ENCODE measurements at regions not wholly inside any gene's neighbourhood (a gene's known extent, or its start where the extent isn't known, plus 50 kb on each side); places are given as distances from the start of the nearest gene placed in this dataset.

DNA sequence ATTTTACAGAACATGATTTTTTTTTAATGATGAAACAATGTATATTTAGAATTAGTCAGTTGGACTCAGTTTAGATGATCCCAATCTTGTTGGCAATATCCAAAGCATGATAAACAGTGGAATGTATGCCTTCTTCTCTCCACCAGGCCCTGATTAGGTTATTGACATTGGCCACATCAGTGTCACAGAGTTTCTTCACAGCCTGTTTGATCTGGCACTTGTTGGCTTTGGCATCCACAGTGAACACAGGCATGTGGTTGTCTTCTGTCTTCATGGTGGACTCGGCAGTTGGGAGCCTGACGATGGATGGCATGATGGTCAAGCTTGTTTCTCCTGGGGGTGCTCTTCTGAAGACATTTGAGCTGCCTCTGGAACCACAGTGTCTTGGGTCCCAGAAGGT, 317.5 kb downstream of the PMP22 start:
- TF ChIP-seq, protein P1, sequence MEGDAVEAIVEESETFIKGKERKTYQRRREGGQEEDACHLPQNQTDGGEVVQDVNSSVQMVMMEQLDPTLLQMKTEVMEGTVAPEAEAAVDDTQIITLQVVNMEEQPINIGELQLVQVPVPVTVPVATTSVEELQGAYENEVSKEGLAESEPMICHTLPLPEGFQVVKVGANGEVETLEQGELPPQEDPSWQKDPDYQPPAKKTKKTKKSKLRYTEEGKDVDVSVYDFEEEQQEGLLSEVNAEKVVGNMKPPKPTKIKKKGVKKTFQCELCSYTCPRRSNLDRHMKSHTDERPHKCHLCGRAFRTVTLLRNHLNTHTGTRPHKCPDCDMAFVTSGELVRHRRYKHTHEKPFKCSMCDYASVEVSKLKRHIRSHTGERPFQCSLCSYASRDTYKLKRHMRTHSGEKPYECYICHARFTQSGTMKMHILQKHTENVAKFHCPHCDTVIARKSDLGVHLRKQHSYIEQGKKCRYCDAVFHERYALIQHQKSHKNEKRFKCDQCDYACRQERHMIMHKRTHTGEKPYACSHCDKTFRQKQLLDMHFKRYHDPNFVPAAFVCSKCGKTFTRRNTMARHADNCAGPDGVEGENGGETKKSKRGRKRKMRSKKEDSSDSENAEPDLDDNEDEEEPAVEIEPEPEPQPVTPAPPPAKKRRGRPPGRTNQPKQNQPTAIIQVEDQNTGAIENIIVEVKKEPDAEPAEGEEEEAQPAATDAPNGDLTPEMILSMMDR (IDR thresholded peaks at IDR 0.05): no peak
- Histone ChIP-seq H3K27ac (no peak overlapping the region), H3K9me3 (no peaks in the 10 kb centered on the region), H3K4me1 (no peaks in the 10 kb centered on the region), H3K4me3 (no peak overlapping the region), H3K36me3 (no peaks in the 10 kb centered on the region), H3K27me3 (no peaks in the 10 kb centered on the region)
- ATAC-seq: no peak
- DNase-seq: no peak
- no peak for FAIRE-seq
- intact Hi-C loops (cut with DNase I): no loop called here
- WGBS, 2 donors: 67% methylated on average over 2 of the region's 2 CpGs

DNA sequence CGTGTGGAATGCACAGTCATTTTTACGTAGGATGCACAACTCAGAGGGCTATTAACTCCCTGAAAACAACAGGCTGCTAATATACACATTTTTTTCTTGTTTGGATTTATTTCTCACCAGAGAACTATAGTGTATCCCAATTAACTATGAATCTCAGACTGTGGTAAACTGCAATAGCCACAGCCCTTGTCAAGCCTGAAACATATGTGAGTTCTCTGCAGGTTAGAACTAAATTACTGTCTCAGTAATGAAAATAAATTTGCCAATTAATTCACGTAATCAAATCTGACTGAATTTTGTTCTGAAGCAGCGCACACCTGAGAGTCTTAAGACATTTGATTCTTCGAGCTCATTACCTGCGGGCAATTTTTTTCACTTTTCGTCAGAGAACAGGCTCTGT, 318.6 kb downstream of the PMP22 start:
- H3K27me3 ChIP-seq: no peaks in the 10 kb centered on the region
- H3K4me1 ChIP-seq: no peaks in the 10 kb centered on the region
- FAIRE-seq (no peak), DNase-seq (no peak), ATAC-seq (no peak)
- TF ChIP-seq, protein P1 (IDR thresholded peaks at IDR 0.05): no peak
- no peaks in the 10 kb centered on the region for H3K9me3 ChIP-seq
- 82 to 85% methylated on average over 7 of the region's 7 CpGs for WGBS, 2 donors
- intact Hi-C loops (cut with DNase I): no loop called here
- H3K36me3 ChIP-seq: no peaks in the 10 kb centered on the region
- no peak overlapping the region for H3K4me3 ChIP-seq
- no peak overlapping the region for H3K27ac ChIP-seq

DNA sequence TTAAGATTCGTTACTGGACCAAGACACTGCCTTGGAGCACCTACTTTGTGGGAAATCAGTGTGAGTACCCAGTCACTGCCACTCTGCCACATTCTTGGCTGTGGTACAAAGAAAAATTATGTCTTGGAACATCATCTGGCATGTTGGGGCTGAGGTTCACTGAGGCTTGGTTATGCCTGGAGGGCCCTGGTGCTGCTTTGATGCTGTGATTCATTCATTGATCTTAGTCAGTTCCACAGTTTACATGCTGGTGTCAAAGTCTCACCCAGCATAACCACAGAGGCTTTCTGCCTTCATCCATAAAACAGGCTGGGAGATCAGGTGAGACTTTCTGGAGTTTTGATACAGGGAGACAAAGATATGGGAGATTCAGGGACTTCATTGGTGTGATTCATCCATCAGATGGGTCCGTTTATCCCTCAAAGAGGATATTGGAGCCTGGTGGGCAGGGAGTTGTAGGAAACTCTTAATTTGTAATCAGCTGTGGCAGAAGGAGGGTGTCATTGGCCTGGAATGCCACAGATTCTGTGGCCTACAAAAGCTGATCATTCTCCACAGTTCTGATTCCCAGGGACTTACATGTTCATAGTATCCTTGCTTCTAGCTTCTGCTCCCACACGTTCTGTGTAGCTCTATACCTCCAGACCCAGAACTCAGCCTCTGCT, 322.5 kb downstream of the PMP22 start:
- TF ChIP-seq, protein P1 (IDR thresholded peaks at IDR 0.05): no peak
- no peak for DNase-seq
- no peaks in the 10 kb centered on the region for H3K27me3 ChIP-seq
- WGBS, 2 donors: 72 to 76% methylated on average over 3 of the region's 3 CpGs
- no peaks in the 10 kb centered on the region for H3K9me3 ChIP-seq
- H3K36me3 ChIP-seq: no peaks in the 10 kb centered on the region
- FAIRE-seq: no peak
- intact Hi-C loops (cut with DNase I): no loop called here
- ATAC-seq: no peak
- no peak overlapping the region for H3K4me3 ChIP-seq
- peaks cover 0 to 8% (median 6%) of the 10 kb centered on the region in 3 donors for H3K4me1 ChIP-seq
- H3K27ac ChIP-seq: no peak overlapping the region

DNA sequence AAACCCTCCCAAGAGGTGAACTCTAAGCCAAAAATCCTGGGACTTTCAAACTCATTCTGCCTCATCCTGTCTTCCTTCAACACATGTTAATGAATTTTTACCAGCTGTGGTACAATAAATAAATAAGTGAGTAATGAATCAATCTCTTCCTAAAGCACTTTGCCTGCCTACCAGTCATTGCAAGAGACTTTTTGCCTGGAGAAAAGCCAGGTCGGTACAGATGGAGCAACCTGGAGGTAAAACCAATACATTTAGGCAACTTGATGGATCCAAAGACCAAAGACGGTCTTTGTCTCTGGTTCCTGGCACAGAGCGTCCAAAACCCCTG, 324.2 kb downstream of the PMP22 start:
- no peak for DNase-seq
- TF ChIP-seq, protein P1 (IDR thresholded peaks at IDR 0.05): no peak
- no peak for ATAC-seq
- intact Hi-C loops (cut with DNase I): no loop called here
- H3K4me3 ChIP-seq: no peak overlapping the region
- FAIRE-seq: no peak
- H3K36me3 ChIP-seq: no peaks in the 10 kb centered on the region
- no peak overlapping the region for H3K27ac ChIP-seq
- no peaks in the 10 kb centered on the region for H3K9me3 ChIP-seq
- H3K27me3 ChIP-seq: no peaks in the 10 kb centered on the region
- 88 to 95% methylated on average over 3 of the region's 3 CpGs for WGBS, 2 donors
- H3K4me1 ChIP-seq: peaks cover 0 to 8% (median 6%) of the 10 kb centered on the region in 3 donors

DNA sequence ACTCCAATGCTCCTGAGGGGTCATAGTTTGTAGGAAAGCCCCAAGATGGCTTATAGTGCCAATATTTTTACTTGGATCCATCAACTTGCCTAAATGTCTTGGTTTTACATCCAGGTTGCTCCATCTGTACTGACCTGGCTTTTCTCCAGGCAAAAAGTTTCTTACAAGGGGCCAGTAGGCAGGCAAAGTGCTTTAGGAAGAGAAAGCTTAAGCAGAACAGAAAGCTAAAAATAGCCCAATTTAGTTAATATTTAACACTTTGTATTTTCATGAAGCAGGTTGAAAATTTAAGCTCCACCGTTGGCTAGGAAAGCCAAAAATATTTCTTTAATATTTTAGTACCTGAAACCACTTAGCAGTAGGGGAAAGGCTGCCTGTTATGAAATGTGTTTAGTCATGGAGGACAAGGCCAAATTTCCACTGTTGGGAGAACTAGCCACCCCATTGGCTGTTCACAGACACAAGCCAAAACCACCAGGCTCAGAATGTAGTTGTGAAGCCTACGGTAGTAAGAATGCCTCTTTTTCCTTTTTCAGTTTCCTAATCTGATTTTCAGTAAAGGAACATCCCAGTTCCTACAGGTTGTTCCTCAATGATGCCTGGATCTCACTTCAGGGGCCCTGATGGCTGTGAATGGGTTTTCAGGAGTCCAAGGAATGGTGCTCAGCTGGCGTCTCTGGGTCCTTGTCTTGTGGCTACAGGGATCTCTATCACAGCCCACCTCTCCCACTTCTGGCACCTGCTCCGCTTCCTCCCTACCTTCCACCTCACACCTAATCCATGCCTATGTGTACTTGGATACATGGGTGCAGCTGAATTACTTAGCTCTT, 324.8 kb downstream of the PMP22 start:
- peak overlapping the region in 1 of 4 donors; percentile 18 for H3K27ac ChIP-seq
- WGBS, 2 donors: 61 to 63% methylated on average over 4 of the region's 4 CpGs
- no peaks in the 10 kb centered on the region for H3K9me3 ChIP-seq
- TF ChIP-seq, protein P1 (IDR thresholded peaks at IDR 0.05): no peak
- no peaks in the 10 kb centered on the region for H3K36me3 ChIP-seq
- H3K4me1 ChIP-seq: peaks cover 0 to 8% (median 6%) of the 10 kb centered on the region in 3 donors
- FAIRE-seq (no peak), DNase-seq (no peak), ATAC-seq (peak in 3 of 4 donors; percentile 68 to 79 (median 78))
- H3K4me3 ChIP-seq: no peak overlapping the region
- intact Hi-C loops (cut with DNase I): no loop called here
- H3K27me3 ChIP-seq: no peaks in the 10 kb centered on the region
